GM18907 (cell line): ENCODE measurements at regions not wholly inside any gene's neighbourhood (a gene's known extent, or its start where the extent isn't known, plus 50 kb on each side); places are given as distances from the start of the nearest gene placed in this dataset.
A peak's percentile ranks its signal among the peaks of the same experiment; 100 is the strongest.

ENCODE experiments used
- ATAC-seq: cut with Tn5 transposase; IDR thresholded peaks from one replicate; pipeline ENCODE4 v1.9.1; 2021; ENCODE audit warnings: mild to moderate bottlenecking, moderate library complexity; ENCODE audit not compliant: unreplicated experiment

DNA sequence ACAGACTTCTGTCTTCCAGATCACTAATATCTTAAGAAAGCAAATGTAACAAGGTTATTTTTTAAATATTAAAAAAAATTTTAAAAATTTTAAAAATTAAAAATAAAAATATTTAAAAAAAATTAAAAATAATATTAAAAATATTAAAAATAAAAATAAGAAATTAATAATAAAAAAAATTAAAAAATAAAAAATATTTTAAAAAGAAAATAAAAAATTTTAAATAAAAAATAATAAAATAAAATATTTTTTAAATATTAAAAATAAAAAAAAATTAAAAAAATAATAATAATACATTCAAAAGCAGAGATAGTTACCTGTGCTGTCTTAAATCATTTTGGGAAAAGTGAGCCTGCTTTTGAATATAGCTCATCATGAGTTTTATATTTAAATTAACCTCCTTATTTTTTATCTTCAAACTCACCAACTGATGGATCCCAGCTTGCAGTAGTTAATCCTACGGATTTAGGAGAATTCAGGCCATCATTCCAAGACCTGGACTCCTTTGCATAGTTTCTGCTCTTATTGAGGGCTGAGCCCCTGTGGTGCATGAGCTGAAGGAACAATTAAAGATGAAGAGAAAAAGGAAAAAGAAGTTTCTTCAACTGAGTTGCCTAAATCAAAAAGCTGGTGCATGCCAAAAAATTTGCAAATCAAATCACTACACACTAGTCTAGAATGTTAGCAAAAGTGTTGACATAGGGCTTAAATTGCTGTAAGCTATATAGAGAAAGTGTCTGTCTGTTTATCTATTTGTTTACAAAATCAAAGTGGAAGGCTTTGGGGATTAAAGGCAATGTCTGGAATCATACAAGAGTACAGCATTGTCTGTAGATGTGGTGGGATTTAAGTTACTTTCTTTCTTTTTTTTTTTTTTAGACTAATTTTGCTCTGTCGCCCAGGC lies 50.5 kb upstream of the ZNF438 start:
- no peak for ATAC-seq

DNA sequence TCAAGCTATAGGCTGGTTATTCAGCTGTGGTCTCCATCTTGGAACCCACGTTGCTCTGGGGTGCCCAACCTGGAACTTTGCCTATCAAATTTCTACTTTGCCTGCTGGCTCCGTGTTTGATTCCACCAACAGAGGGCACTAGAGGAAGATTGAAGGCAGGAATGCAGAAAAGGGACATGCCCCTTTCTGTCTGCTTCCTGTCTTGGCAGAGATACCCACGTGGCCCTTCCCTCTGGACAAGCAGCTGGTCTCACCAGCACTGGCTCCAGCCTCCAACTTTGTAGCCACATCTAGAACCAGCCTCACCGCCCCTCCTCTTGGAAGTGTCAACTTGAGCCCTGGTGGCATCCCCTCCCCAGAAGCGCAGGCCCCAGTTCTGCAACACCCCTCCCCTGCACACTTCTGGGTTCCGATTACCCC lies 52.1 kb upstream of the ZNF438 start:
- no peak for ATAC-seq

DNA sequence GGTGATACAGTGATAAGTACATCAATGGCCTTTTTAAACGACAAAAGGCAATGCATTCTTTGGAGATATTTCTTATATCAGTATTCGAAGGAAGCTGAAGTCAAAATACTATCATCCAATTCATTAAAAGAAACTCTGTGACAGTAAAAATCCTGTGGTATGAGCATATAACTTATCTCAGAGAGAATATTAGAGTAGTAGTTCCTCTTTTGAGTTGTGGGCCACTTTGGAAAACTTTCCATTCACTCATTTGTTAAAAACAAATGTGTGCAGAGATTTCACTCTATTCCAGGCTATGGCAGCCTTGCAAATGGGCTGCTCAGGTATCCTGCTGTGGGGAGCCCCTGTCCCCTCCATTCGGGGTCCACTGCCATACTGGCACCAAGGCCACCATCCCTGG lies 55.3 kb upstream of the ZNF438 start:
- ATAC-seq = no peak

DNA sequence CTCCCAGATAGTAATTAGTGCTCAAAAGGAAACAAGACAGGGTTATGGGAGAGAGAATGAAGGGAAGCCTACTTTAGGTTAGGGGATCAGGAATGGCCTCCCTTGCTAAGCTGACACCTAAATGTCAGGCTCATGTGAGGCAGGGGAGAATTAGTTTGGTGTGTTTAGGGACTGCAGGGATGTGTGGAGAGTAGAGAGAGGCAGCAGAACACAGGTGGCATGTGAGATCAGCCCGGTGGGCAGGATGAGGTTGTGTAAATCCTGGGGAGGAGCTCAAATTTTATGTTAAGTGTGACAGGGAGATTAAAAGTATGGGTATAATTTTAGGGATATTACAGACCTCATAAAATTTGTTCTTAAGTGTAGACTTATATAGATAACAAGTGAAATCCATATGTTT lies 56.2 kb upstream of the ZNF438 start:
- ATAC-seq = no peak

DNA sequence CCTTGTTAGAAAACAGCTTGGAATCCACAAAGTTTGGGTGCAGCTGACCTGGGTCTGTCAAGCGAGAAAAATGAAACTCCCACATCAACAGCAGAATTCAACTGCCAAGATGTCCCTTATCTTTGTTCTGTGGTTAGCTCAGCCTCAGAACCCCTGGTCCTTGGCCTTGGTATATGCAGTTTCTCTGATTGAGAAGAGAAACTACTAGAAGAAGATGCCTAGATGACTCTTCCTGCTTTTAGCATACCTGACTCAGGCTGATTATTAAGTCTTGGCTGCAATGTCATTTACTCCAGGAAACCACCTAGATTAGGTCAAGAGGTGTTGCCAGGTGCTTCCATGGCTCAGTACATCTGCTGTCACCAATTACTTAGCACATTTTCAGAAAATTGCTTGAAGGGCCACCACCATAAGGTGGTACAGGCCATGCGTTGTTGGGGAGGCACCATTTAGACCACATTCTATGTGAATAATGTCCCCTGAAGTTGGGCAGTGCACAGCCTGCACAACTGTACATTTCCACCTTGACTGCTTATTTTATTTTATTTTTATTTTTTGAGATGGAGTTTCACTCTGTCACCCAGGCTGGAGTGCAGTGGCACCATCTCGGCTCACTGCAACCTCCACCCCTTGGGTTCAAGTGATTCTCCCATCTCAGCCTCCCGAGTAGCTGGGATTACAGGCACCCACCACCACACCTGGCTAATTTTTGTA lies 59.4 kb upstream of the ZNF438 start:
- ATAC-seq = no peak

DNA sequence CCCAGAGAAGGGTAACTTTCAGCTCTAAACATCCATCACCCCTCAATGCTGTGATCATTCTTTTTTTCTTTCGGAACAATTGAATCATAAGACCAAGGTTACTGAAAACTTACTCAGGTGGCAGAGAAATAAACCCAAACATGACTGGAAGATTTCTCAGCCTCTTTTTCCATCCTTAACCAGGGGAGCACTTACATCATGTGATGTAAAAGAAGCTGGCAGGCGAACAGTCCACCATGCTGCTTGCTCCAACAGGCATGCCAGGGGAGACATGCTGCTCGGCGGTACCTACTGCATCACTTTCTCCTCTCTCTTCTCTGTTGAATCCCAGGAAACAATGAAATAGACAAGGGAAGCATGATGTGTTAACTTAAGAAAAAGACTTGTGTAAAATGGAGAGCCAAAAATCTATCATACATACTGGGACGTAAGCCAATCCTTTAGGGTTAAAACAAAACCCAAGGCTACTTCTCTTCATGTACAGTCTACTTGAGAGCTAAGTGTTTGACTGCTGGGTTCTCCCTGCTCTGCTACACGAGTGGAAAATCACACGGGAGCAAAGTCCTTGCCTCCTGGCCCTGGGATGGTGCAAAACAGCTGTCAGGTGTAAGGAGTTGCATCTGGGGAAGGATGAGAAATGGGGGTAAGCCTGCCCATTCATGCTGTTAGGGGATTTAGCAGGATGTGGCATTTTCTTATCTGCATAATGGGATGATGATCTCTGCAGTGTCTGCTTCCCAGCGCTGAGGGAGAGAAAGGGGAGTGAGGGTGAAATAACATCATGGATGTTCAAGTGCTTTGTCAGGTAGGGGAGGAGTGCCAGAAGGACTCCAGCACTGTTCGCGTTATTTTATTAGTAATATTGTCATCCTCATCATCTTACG lies 64.3 kb upstream of the ZNF438 start:
- no peak for ATAC-seq

DNA sequence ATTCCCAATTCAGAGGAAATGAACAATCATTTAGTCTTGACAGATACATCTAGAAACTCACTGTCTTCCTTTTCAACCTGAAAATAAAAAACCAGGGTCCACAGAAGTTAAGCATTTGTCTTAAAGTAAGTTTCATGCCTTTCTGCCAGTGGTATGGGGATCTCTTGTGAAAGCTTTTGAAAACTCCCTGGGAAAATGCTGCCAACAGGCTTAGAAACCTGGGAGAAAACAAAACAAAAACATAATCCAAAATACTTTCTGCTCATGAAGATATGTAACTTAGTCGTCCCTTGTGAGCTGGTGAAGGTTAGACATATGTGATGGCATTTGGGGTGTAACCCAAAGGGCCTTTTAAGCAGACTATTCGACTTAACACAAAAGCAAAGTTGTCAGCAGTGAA lies 66.4 kb upstream of the ZNF438 start:
- ATAC-seq = no peak

DNA sequence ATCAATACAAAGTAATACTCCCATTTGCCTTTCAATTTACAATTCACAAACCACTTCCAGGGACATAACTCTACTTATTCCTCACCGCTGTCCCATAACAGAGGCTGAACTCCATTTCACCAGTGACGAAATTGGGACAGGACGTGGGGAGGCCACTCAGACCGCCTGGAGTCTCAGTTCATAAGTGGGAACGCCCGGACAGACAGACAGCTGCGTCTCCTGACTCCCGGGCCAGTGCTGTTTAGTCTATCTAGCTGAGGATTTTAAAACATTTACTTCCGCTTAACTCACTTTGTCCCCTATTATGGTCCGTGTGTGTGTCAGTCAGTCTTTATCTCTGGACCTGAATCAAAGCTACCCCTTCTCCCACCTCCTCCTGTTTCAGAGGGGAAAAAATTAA lies 67.4 kb upstream of the ZNF438 start:
- no peak for ATAC-seq

DNA sequence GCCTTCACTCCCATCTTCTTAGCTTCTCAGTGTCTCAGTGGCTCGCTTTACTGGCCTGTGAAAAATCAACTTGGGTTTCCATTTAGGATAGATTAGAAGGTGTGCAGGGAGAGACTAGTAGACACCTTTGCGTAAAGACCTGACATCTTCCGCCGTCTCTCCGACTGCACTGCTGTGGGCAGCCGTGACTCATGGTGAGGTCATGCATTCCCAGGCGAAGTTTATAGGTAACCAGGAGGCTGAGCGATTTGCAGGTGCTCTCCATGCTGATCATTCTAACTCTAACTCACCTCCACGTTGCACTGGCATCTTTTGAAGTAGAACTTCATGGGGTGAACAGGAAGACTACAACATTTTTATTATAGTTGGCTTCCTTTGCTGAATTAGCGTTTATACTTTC lies 68.0 kb upstream of the ZNF438 start:
- ATAC-seq = no peak

DNA sequence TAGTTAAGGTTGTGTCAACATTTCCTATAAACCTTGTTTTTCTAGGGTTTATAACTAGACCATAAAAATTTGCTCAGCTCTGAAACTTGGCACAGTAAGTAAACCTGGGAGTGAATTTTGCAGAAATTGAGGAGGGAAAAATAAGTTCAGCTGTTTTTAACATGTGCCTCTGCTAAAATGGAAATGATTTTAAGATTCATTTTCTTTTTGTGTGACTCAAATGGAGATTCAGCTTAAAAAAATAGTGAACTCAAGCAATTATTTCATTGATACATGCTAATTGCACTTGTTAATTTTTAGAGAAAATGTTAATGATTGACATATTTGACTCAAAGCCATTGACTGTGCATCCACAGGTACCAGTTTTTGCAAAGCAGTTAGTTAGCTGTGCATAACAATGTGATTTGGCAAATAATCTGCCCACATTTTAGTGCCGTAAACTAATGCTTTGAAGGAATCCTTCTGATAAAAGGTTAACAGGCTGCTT lies 68.5 kb upstream of the ZNF438 start:
- ATAC-seq = no peak

DNA sequence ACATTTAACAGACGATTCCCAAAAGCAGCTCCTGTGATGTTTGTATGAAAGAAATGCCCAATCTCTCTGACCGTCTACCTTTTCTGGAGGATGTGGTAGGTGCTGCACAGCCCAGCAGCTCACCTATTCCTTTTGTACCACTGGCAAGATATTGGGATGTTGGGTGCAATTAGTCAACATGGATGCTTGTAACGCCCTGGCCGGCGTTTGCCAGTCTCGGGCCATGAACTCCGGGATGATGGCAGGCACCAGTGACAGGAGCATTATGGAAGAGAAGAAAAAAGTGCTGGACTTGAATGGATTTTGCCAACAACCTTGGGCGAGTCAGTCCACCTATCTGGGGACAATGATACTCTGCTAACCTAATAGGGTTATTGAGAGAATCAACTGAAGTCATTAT lies 69.0 kb upstream of the ZNF438 start:
- no peak for ATAC-seq

DNA sequence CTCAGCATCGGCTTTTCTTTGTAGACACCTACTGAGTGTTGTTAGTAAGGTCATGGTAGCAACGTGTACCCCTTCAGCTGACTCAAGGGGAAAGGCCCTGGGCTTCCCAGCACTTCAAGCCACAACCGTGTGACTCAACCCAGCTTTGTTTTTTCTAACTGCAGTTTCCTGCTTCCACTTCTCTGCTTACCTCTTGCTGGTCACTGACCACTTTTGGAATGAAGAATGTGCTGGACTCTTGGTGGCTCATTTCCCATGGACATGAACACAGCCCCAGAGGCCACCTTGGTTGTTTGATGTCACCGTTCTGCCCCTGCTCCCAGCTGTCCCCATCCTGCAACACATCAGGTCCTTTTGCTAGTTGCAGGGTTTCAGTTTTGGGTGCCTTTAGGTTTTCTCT lies 69.5 kb upstream of the ZNF438 start:
- peak; percentile 79 for ATAC-seq

DNA sequence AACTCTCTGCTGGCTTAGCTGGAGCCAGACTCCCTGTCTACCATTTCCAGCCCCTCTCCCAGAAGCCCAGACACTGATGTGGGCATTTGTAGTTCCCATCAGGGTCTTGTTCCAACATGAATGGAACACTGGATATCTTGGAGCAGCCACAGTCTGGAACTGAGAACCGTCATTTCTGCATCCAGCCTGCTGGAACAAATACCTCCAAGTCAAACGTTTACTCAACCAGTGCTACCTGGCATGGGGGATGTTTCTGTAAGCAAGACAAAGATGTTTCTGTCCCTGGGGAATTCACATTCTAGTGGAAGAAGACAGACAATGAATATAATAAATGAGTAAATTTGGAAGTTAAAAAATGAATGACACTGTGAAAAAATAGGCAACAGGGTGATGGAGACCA lies 70.8 kb upstream of the ZNF438 start:
- ATAC-seq = no peak

DNA sequence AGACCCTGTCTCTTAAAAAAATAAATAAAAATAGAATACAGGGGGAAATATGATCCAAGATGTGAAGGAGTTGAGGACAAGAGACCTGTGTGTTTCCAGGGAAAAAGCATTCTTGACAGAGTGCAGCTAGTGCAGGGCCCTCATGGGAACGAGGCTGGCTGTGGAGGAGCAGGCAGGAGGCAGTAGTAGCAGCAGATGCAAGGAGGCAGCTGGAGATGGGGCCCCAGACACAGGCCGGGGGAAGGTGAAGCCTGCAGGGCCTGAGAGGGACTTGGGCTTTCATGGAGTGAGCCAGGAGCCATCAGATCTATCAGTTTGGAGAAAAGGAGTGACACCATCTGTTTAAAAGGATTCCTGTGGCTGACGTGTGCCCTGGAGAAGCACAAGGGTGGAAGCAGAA lies 71.4 kb upstream of the ZNF438 start:
- no peak for ATAC-seq

DNA sequence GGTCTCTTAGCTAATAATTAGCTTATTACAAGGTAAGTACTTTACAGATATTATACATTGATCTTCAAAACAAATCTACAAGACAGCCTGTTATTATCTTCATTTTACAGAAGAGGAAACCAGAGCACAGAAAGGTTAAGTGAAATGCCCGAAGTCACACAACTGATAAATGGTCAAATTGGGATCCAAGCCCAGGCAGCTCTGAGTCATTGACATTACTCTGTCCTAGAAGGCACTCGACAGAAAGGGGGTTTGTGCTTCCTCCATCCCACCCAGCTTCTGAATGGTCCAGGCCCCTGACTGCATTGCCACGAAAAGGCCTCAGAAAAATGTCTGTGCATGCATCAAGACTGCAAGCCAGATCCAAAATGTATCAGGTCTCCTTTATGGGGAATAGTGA lies 81.3 kb upstream of the ZNF438 start:
- no peak for ATAC-seq

DNA sequence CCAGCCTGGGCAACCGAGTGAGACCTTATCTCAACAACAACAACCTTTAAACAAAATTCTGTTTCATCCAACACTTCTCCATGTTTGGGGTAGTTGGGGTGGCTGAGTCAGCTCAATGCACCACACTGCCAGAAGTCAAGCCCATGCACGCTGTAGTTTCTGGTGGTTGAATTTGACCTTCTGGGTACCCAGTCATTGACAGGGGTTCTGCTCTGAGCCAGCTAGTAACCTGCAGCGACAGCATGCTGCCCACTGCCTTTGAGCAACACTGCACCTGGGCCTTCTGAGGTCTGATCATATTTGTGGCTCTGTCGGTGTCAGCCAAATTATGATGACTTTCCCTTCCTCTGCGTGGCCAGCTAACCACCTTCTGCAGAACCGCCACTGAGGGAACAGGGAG lies 84.6 kb upstream of the ZNF438 start:
- no peak for ATAC-seq

DNA sequence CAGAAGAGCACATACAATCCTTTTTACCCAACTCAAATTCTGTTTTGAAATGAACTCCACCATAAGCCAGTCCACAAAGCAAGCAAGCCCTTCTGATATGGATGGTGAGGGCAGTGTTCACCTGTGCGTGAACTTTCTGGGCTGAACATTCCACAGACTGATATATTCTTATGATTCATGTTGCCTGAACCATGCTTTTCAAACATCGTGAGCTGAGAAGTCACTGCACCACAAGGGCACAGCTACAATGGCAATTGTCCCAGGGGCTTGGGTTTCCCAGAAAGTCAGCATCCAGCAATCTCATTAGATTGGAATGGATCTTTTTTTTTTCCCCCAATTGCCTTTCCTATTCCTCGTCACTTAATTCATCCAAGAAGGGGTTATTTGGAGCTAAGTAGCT lies 86.9 kb upstream of the ZNF438 start:
- ATAC-seq = no peak

DNA sequence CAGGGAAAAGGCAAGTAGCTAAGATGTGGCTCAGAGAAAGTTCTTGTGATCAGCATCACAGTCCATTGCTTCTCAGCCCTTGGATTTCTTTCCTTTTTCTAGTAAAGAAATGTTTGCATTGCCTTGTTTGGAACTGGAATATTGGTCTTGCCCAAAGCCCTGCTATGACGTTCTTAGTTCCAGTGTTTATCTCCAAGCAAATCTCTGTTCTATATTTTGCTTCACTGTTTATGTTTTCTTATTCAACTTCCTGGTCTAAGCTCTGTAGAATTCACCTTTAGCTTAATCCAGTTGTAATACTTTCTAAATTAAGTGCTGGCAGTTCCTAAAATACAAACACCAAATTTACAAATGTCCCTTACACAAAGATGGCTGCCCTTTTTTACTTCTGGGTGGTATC lies 88.7 kb upstream of the ZNF438 start:
- no peak for ATAC-seq

DNA sequence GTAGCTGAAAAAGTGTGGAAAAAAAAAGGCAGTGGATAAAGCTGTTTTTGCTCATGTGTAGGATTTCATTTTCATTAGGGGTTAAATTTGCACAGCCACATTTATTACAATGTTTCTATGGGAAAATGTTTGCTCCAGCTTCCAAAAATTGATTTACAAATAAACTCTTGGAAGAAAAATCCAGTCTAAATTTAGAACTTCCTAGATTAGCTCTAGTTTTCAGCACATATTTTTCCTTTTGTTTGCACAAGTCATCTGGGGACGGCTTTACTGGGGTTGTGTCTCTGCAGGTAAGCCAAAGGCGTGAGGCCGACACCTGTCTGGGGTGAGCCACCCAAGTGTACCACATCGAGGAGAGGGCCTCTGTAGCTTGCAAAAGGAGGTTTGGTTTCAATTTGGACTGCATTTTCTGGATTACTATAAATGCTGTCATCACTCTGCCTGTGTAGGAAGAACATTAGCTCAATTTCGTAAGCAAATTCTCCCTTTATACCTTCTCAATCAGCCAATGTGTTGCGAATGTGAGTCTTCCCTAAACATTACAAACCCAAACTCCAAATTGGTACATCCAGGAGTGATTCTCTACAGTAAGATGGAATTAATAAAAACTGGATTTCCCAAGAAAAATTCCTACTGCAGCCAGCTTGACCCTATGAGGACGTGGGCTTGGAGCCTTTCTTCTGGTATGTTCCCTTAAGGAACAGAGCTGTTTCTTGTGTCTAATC lies 89.5 kb upstream of the ZNF438 start:
- ATAC-seq = no peak

DNA sequence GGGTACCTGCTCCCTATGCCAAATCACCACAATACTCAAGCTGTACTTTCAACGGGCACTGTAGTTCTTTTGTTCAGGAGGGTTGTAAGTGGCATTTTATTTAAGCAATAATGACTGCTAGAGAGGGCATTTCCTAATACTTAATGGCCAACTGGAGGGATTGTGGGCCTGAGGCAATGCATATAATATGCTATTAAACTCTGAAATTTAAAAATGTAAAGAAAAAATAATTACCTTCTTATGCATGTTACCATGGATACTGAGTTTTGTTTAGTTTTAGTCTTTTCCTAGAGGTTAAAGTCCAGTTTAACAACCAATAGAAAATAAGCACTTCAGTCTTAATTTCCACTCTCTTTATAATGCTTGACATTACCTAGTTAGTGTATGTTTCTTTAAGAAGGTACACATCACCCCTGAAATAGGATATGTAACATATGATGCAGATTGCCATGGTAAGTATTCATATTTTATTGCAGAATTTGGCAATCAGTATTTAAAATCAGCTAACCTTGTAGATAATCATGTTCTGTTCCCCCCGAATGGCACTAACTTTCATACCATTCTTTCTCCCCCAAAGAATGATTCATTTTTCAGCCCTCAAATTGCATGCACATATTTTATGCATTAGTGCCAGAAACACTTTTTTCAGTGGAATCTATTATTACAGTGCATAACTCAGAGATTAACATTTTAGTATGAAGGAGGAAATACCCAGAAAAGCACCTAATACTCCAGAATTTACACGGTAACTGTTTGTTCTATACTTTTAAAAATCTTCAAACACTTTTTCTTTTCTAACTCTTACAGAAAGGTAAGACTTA lies 90.3 kb upstream of the ZNF438 start:
- ATAC-seq = no peak
